Panc1 (cell line): ENCODE measurements at regions not wholly inside any gene's neighbourhood (a gene's known extent, or its start where the extent isn't known, plus 50 kb on each side); places are given as distances from the start of the nearest gene placed in this dataset.
A peak's percentile ranks its signal among the peaks of the same experiment; 100 is the strongest.

Experiments
- ATAC-seq: fragments of 200-7000 bp; cut with Tn5 transposase; 2 replicates; pipeline ENCODE4 v1.9.1; 2020; ENCODE audit warnings: mild to moderate bottlenecking, moderate library complexity
- BruUV-seq: library from RNA; stranded (reverse); fragments of 400-500 nt; replicated peaks from 2 replicates; lab custom pipeline; 2021; lab: Mats Ljungman, UMichigan
- CTCF ChIA-PET: fragments of 300-600 bp; sonication (Branson Sonifier 250); formaldehyde crosslinking; loops from one replicate; lab custom pipeline; 2022; ENCODE audit warnings: antibody characterized with exemption; lab: Charles Lee
- POLR2A ChIA-PET: fragments of 300-600 bp; sonication (Branson Sonifier 250); formaldehyde crosslinking; loops from one replicate; lab custom pipeline; 2022; ENCODE audit warnings: antibody characterized with exemption; lab: Charles Lee
- DNase-seq: peaks from one replicate; pipeline ENCODE4 v3.0.0-alpha.2; 2010; ENCODE audit warnings: low read depth, low spot score
- H3K27ac ChIP-seq: 2 replicates; pipeline ENCODE4 v1.5.1; 2011; ENCODE audit warnings: mild to moderate bottlenecking, low read length, inconsistent platforms
- H3K27me3 ChIP-seq: fragments of 200-500 bp; sonication (Bioruptor generic); 2 replicates; pipeline ENCODE4 v1.6.0; 2014; ENCODE audit warnings: low read length, inconsistent platforms; ENCODE audit not compliant: control insufficient read depth, insufficient read depth
- H3K36me3 ChIP-seq: fragments of 200-500 bp; sonication (Bioruptor generic); 2 replicates; pipeline ENCODE4 v1.5.1; 2014; ENCODE audit warnings: inconsistent platforms, mild to moderate bottlenecking, low read length, moderate library complexity; ENCODE audit not compliant: control insufficient read depth, insufficient read depth
- H3K4me1 ChIP-seq: 2 replicates; pipeline ENCODE4 v1.5.1; 2011; ENCODE audit warnings: inconsistent platforms, mild to moderate bottlenecking, low read length, moderate library complexity; ENCODE audit not compliant: control insufficient read depth, insufficient read depth
- H3K4me3 ChIP-seq, 2 experiments: 2 replicates each; pipeline ENCODE4 v1.5.1; 2011 to 2012; ENCODE audit warnings: low read depth in 2 of 2, low read length in 2 of 2, mild to moderate bottlenecking in 2 of 2, inconsistent platforms in 1 of 2, moderate library complexity in 1 of 2
- H3K9me3 ChIP-seq: fragments of 200-500 bp; sonication (Bioruptor generic); 2 replicates; pipeline ENCODE4 v1.5.1; 2014; ENCODE audit warnings: low read depth, mild to moderate bottlenecking, inconsistent platforms, low read length, moderate library complexity; ENCODE audit not compliant: control insufficient read depth, insufficient read depth
- CTCF ChIP-seq: fragments of 450-650 bp; IDR thresholded peaks from 2 replicates; pipeline ENCODE4 v1.5.1; 2017; ENCODE audit warnings: mild to moderate bottlenecking
- POLR2AphosphoS5 ChIP-seq: IDR thresholded peaks from 2 replicates; pipeline ENCODE4 v1.6.1; 2012; ENCODE audit warnings: mild to moderate bottlenecking, low read depth, low read length, moderate library complexity
- REST ChIP-seq, 2 experiments: IDR thresholded peaks; 2 replicates each; pipeline ENCODE4 v1.6.1; 2011 to 2012; ENCODE audit warnings: low read depth in 2 of 2, control low read depth in 1 of 2, low read length in 1 of 2, mild to moderate bottlenecking in 1 of 2, moderate library complexity in 1 of 2; ENCODE audit not compliant: insufficient read depth in 1 of 2
- SIN3A ChIP-seq: IDR thresholded peaks from 2 replicates; pipeline ENCODE4 v1.6.1; 2012; ENCODE audit warnings: low read depth, mild to moderate bottlenecking, low read length, moderate library complexity, borderline replicate concordance; ENCODE audit not compliant: insufficient read depth
- TCF7L2 ChIP-seq: IDR thresholded peaks from 2 replicates; pipeline ENCODE4 v1.6.1; 2011; ENCODE audit warnings: mild to moderate bottlenecking, low read depth, low read length, inconsistent platforms
- in situ Hi-C: cut with HindIII; loops from 2 replicates; pipeline ENCODE4 v1.10.0; 2016; ENCODE audit warnings: low sequenced_read_pairs, low pct_unique_long_range_greater_than_20kb
- intact Hi-C: fragments of 100-400 bp; cut with micrococcal nuclease; formaldehyde crosslinking; loops from one replicate; pipeline ENCODE4 v1.10.0; 2022; ENCODE audit not compliant: unreplicated experiment

DNA sequence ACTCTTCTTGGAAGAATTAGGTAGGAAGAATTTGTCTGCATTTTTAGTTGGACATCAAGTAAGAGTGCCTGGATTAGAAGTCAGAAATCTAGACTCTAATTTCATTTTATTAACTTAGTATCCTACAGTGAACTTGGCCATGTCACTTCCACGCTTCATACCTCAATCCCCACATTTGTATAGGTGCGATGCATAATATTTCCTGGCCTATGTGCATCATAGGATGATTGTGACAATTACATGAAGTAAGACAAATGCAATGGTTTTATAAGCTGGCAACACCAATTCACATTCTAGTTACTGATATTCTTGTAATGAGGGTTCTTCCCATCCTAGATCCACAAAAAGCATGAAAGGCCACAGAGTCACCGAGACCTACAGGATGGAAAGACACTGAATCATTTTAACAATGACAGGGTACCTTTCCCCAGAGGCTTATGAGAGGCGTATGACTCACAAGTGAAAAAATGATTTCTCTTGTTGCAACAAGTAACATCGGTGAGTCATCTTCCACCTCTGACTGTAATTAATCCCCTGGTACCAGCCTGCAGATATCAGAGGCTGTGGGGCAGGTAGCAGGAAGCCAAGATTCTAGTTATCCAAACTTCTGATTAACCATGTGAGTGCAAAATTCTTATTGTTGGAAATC, 56.0 kb upstream of the OR5AK2 start:
- peaks cover 7% of the 10 kb centered on the region for H3K4me1 ChIP-seq
- ATAC-seq = peak; percentile 97
- intact Hi-C loops = no loop called here
- H3K9me3 ChIP-seq = no peaks in the 10 kb centered on the region
- in situ Hi-C loops = no loop called here
- DNase-seq = peak; percentile 87
- TF ChIP-seq SIN3A = no peak
- TF ChIP-seq TCF7L2 = no peak
- no peak for TF ChIP-seq REST (IDR thresholded peaks at IDR 0.05; ENCODE audit: insufficient read depth in 1 of 2, low read depth in 2 of 2, low read length in 1 of 2)
- no peak for TF ChIP-seq CTCF
- no peak for TF ChIP-seq POLR2AphosphoS5
- BruUV-seq = no TSS peak
- no peaks in the 10 kb centered on the region for H3K36me3 ChIP-seq
- H3K27ac ChIP-seq = peak overlapping the region; percentile 27; the same call in 1 of the 2 replicates
- H3K4me3 ChIP-seq = no peak overlapping the region
- ChIA-PET CTCF (no interaction called here), POLR2A (no interaction called here)
- H3K27me3 ChIP-seq = no peaks in the 10 kb centered on the region

- no peak for DNase-seq
- H3K27ac ChIP-seq = no peak overlapping the region
- H3K4me3 ChIP-seq = no peak overlapping the region
- no peaks in the 10 kb centered on the region for H3K4me1 ChIP-seq
- in situ Hi-C loops (no loop called here), intact Hi-C loops (no loop called here)
- no peaks in the 10 kb centered on the region for H3K27me3 ChIP-seq
- ATAC-seq = no peak
- H3K9me3 ChIP-seq = no peaks in the 10 kb centered on the region
- ChIA-PET CTCF (no interaction called here), POLR2A (no interaction called here)
- no peaks in the 10 kb centered on the region for H3K36me3 ChIP-seq
- no TSS peak for BruUV-seq
- TF ChIP-seq POLR2AphosphoS5 = no peak
- no peak for TF ChIP-seq CTCF
- TF ChIP-seq SIN3A = no peak
- TF ChIP-seq TCF7L2 = no peak
- no peak for TF ChIP-seq REST (IDR thresholded peaks at IDR 0.05; ENCODE audit: insufficient read depth in 1 of 2, low read depth in 2 of 2, low read length in 1 of 2)
Observed at GRCh38 chr11:56923116-56923515, 65.6 kb upstream of the OR5AK2 start.
